ENCODE measurements at regions not wholly inside any gene's neighbourhood (a gene's known extent, or its start where the extent isn't known, plus 50 kb on each side); places are given as distances from the start of the nearest gene placed in this dataset.
A peak's percentile ranks its signal among the peaks of the same experiment; 100 is the strongest.

DNA sequence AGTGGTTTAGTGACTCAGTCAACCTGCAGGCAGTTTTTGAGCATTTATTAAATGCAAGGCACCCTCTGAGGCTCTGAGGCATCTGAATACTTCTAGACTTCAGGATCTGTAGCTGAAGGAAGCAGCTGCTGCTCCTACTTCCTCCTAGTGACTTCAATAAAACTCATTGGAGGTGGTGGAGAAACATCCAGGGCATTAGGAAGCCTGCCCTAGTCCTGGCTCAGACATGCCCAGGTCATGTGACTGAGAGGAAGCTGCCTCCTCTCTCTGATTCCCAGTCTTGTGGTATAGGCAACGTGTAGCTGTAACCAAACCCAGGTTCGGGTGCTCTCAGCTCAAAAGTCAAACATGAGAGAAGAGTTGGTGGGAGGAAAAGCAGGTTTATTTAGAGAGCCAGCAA, 287.2 kb upstream of the GYPC start:
- TF ChIP-seq, protein P1, sequence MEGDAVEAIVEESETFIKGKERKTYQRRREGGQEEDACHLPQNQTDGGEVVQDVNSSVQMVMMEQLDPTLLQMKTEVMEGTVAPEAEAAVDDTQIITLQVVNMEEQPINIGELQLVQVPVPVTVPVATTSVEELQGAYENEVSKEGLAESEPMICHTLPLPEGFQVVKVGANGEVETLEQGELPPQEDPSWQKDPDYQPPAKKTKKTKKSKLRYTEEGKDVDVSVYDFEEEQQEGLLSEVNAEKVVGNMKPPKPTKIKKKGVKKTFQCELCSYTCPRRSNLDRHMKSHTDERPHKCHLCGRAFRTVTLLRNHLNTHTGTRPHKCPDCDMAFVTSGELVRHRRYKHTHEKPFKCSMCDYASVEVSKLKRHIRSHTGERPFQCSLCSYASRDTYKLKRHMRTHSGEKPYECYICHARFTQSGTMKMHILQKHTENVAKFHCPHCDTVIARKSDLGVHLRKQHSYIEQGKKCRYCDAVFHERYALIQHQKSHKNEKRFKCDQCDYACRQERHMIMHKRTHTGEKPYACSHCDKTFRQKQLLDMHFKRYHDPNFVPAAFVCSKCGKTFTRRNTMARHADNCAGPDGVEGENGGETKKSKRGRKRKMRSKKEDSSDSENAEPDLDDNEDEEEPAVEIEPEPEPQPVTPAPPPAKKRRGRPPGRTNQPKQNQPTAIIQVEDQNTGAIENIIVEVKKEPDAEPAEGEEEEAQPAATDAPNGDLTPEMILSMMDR (IDR thresholded peaks at IDR 0.05; ENCODE audit: low read depth, low read length) = no peak
- in situ Hi-C loops (cut with HindIII; ENCODE audit: low sequenced_read_pairs) = no loop called here
- DNase-seq (ENCODE audit: low read depth, low spot score) = no peak
- no peak overlapping the region for H3K4me3 ChIP-seq (ENCODE audit: low read depth, low read length)

DNA sequence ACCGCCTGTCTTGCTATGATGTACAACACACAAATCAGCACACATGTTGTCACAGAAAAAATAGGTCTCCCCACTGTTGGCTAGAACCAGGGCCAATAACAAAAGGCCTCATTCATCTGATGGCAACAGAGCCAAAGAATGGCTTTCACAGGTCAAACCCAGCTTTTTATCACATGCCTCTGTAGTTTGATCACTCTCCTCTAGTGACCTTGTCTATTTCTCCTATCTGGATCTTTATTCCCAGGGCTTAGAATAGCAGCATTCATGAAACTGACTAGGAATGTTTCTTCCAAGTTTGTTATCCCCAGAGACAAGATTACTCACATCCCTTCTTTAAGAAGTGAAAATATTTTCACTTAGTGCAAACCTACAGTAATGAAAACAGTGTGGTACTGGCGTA, 285.8 kb upstream of the GYPC start:
- in situ Hi-C loops (cut with HindIII; ENCODE audit: low sequenced_read_pairs) = no loop called here
- peak; percentile 28 for DNase-seq (ENCODE audit: low read depth, low spot score)
- H3K4me3 ChIP-seq (ENCODE audit: low read depth, low read length) = no peak overlapping the region
- TF ChIP-seq, protein P1 (IDR thresholded peaks at IDR 0.05; ENCODE audit: low read depth, low read length) = no peak

DNA sequence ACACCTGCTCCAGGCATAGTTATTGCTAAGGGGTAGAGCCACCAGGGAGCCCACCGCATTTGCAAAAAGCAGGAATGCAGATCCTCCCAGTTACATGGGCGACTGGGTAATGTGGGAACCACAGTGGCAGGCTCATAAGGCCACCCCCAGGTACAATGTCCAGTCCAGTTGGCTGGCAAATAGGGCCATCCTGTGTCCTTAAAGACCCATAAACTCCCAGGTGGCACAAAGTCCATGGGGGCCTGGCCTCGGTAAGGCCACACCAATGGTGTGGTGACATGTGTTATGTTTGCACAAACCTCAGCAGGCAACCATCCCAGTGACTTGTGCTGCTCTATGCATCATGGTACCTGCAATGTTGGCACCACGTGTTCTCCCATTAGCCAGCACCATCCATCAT, 283.6 kb upstream of the GYPC start:
- H3K4me3 ChIP-seq (ENCODE audit: low read depth, low read length) = no peak overlapping the region
- no peak for DNase-seq (ENCODE audit: low read depth, low spot score)
- in situ Hi-C loops (cut with HindIII; ENCODE audit: low sequenced_read_pairs) = no loop called here
- TF ChIP-seq, protein P1 (IDR thresholded peaks at IDR 0.05; ENCODE audit: low read depth, low read length) = no peak

DNA sequence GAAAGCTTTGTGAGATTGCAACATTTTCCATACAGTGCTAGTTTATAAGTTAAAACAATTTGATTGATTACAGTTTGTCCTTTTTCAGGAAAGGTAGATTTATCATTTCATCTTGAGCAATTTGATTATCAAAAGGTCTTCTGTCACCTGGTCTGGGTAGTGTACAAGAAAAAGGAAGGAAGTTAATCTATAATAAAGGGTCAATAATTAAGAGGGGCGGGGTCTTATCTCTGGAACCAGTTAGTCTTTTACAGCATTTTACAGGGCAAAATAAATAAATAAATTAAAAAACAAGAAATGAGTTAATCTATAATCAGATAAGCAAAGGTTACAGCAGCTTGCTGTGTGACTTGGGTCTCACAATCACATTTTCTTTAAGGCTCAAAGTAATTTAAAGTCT, 277.8 kb upstream of the GYPC start:
- DNase-seq (ENCODE audit: low read depth, low spot score) = no peak
- in situ Hi-C loops (cut with HindIII; ENCODE audit: low sequenced_read_pairs) = no loop called here
- TF ChIP-seq, protein P1 (IDR thresholded peaks at IDR 0.05; ENCODE audit: low read depth, low read length) = no peak
- H3K4me3 ChIP-seq (ENCODE audit: low read depth, low read length) = no peak overlapping the region

DNA sequence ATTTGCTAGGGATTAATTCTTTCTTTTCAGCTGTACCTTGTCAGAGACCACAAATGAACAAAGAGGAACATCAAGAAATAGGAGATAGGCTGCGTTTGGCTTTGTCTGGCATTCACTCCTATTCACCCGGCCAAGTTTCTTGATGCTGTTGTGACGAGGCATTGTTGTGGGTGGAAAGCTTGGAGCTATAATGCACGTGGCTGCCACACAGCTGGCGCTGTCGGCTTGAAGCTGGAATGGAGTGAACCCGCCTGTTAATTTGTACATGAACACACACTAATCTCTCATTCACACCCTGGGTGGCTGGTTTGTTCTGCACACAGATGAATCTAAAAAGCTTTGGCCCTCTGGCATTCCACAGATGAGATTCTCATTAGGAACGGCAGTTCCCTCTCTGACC, 274.9 kb upstream of the GYPC start:
- DNase-seq (ENCODE audit: low read depth, low spot score) = no peak
- TF ChIP-seq, protein P1 (IDR thresholded peaks at IDR 0.05; ENCODE audit: low read depth, low read length) = no peak
- in situ Hi-C loops (cut with HindIII; ENCODE audit: low sequenced_read_pairs) = no loop called here
- H3K4me3 ChIP-seq (ENCODE audit: low read depth, low read length) = no peak overlapping the region

DNA sequence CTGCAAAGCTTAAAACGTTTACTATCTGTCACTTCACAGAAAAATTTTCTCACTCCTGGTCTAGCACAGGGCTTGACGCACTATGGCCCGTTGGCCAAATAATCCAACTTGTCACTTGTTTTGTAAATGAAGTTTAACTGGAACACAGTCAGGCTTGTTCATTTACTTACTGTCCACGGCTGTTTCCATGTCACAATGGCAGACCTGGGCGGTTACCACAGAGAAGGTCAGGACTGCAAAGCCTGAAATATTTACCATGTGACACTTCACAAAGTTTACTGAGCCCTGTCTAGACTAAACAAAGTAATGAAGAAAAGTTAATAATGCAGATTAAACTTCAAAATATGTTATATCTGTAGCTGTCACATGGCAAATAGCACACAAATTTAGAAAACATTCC, 273.0 kb upstream of the GYPC start:
- TF ChIP-seq, protein P1 (IDR thresholded peaks at IDR 0.05; ENCODE audit: low read depth, low read length) = no peak
- DNase-seq (ENCODE audit: low read depth, low spot score) = no peak
- H3K4me3 ChIP-seq (ENCODE audit: low read depth, low read length) = no peak overlapping the region
- in situ Hi-C loops (cut with HindIII; ENCODE audit: low sequenced_read_pairs) = no loop called here

DNA sequence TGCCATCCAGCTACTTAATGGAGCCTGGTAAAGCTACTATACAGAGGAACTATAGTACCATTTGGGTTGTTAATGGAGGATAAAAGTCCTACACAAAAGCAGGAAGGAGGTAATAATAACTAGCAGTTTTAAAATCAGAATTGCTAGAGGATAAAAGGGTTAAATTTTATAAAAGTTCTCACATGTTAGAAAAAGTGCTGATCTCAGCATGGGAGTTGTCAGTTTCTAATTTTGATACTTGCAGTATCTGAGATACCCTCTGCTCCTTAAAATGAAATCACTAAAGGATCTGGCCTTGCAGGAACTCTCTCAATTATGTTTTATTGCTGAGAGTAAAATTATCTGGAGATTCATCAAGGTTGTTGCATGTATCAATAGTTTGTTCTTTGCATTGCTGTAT, 272.2 kb upstream of the GYPC start:
- TF ChIP-seq, protein P1 (IDR thresholded peaks at IDR 0.05; ENCODE audit: low read depth, low read length) = no peak
- no peak overlapping the region for H3K4me3 ChIP-seq (ENCODE audit: low read depth, low read length)
- no peak for DNase-seq (ENCODE audit: low read depth, low spot score)
- in situ Hi-C loops (cut with HindIII; ENCODE audit: low sequenced_read_pairs) = no loop called here

Measured in astrocyte of the spinal cord (primary cell).